HG02885 (cell line): ENCODE measurements at regions not wholly inside any gene's neighbourhood (a gene's known extent, or its start where the extent isn't known, plus 50 kb on each side); places are given as distances from the start of the nearest gene placed in this dataset.
"Not testable (repeated sequence)": the region's sequence is repeated elsewhere in the genome, so short reads cannot be mapped to it uniquely, and the experiment has no call there.

Experiments used
- ATAC-seq: cut with Tn5 transposase; IDR thresholded peaks from one replicate; pipeline ENCODE4 v1.9.1; 2021; ENCODE audit warnings: mild to moderate bottlenecking; ENCODE audit not compliant: unreplicated experiment, poor library complexity

- no peak for ATAC-seq
Measured at GRCh38 chr18:39318008-39318407, 1752.4 kb upstream of the CELF4 start.

DNA sequence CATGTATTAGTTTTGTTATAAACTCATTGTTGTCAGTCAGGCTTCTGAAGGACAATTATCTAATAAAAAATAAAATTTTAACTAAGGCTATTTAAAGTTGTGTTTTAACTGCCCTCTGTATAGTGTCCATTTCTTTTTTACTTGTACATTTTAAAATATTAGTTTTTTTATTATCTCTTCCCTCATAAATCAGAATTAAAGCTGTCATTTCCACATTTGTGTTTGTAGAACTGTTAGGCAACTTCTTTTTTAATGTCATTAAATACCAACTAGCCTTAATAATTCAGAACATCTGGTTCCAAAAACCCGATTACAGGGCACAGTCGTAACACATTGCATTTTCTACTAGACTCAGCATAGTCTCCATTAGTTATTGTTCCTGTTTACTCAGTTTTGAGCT, 1749.0 kb upstream of the CELF4 start:
- ATAC-seq: no peak

GRCh38 chr18:39313992-39314391, 1748.4 kb upstream of the CELF4 start:
- no peak for ATAC-seq

GRCh38 chr18:39311111-39311712, 1745.6 kb upstream of the CELF4 start:
- no peak for ATAC-seq

GRCh38 chr18:39308931-39309521, 1743.4 kb upstream of the CELF4 start:
- ATAC-seq: not testable (repeated sequence)

- ATAC-seq: no peak
Measured at GRCh38 chr18:39305766-39306165, 1740.2 kb upstream of the CELF4 start.

- ATAC-seq: no peak
Measured at GRCh38 chr18:39302481-39302880, 1736.9 kb upstream of the CELF4 start.

GRCh38 chr18:39299152-39299551, 1733.6 kb upstream of the CELF4 start:
- no peak for ATAC-seq

DNA sequence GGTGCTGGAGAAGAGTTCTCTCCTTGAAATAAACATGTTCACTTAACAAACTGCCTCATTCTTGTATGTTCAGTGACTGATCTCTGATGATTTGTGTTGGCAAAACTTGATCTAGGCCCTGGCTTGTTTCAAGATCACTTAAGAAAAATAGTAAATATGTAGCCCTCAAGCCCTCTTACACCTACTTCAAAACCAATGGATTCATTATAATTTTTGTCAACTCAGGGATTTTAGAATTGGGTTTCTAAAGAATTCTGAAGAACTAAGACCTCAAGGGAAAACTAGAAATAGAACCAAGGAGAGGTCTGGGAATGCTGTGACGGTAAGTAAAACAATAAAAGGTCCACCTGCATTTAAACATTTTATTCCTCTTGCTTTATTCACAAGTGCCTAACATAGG, 1731.6 kb upstream of the CELF4 start:
- ATAC-seq: no peak

DNA sequence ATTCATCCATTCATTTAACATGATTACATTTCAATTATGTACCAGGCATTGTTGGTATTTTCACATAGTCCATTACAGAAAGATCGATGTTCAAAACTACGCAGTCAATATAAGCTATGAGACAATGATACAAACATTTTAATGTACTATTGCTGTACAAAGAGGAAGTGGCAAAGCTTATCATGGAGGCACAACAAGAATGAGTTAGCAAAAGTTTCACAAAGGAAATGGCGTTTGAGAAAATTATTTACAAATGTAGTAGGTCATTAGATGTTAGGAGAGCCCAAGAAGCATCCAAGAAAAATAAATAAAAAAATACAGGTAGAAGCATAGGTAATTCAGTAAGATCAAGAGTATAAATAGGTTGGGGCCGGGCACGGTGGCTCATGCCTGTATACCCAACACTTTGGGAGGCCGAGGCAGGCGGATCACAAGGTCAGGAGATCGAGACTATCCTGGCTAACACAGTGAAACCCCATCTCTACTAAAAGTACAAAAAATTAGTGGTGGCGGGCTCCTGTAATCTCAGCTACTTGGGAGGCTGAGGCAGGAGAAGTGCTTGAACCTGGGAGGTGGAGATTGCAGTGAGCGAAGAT, 1730.8 kb upstream of the CELF4 start:
- no peak for ATAC-seq

GRCh38 chr18:39276764-39277163, 1711.2 kb upstream of the CELF4 start:
- no peak for ATAC-seq

DNA sequence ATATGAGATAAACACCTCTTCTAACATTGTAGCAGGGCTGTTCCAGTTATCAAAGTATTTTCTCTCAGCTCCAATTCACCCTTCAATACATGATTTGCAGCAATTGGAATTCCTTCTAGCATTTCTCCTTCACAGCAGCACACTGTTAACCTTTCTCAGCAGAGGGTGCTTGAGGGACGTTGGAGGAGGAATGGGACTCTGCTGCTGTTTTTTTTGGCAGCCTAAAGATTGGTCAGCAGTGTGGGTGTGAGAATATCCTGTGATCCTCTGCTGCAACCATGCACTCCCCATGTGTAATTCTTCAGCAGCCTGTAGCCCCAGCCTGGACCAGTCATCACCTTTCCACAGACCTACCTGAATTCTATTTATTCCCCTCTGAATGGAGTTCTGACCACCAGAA, 1708.9 kb upstream of the CELF4 start:
- no peak for ATAC-seq

DNA sequence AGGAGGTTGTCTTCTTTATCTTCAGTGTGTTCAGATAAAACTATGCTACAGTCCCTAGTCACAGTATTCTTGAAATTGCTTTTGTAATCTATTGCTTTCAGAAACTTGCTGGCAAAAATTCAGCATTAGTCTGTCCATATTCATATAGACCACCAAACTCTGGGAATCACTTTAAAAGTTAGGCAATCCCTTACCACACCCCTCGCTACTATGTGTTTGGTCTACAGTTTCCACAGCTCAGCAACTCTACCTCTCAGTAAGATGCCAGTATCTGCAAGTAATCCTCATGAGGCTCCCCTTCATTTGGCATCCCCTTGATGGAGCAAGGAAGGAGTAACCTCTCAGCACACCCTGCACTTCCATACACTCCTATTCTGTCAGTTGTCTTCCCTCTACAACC, 1706.6 kb upstream of the CELF4 start:
- no peak for ATAC-seq

GRCh38 chr18:39271654-39272053, 1706.1 kb upstream of the CELF4 start:
- ATAC-seq: no peak

GRCh38 chr18:39260565-39260964, 1695.0 kb upstream of the CELF4 start:
- ATAC-seq: no peak

GRCh38 chr18:39259736-39260135, 1694.1 kb upstream of the CELF4 start:
- no peak for ATAC-seq

- no peak for ATAC-seq
Measured at GRCh38 chr18:39244242-39244641, 1678.6 kb upstream of the CELF4 start.

GRCh38 chr18:39241534-39241933, 1675.9 kb upstream of the CELF4 start:
- ATAC-seq: no peak

- ATAC-seq: no peak
Measured at GRCh38 chr18:39238981-39239660, 1673.5 kb upstream of the CELF4 start.

- no peak for ATAC-seq
Measured at GRCh38 chr18:39235118-39235719, 1669.6 kb upstream of the CELF4 start.

DNA sequence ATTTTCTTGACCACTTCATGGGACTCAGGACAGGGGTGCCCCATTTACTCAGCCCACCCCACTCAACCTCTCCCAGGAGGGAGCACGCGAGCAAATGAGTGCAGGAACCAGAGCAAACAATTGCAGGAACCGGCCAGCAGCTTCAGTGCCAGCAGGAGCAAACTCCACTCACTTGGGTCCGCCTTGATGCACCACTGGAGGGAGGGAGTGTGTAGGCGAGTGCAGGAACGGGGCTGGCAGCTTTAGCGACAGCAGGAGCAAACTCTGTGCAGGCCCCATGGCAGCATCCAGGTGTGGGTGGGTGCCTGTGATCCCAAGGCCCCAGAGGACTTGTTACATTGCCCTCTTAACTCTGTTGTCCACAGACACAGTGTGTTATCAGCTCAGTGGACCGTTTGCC, 1667.3 kb upstream of the CELF4 start:
- no peak for ATAC-seq
